ENCODE measurements at regions not wholly inside any gene's neighbourhood (a gene's known extent, or its start where the extent isn't known, plus 50 kb on each side); places are given as distances from the start of the nearest gene placed in this dataset.

DNA sequence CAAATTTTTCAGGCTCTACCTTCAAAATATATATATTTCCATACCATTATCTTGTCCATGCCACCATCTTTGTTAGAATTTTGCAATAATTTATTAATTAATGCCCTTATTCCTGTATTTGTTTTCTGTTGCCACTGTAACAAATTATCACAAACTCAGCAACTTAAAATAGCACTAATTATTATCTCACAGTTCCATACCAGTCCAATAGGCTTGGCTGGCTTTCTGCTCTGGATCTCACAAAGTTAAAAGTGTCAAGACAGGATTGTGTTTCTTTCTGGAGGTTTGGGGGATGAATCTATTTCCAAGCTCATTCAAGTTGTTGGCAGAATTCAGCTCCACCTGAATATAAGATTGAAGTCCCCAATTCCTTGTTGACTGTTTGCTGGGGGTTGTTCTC, 58.6 kb upstream of the SLC38A4 start:
- no peak for DNase-seq

DNA sequence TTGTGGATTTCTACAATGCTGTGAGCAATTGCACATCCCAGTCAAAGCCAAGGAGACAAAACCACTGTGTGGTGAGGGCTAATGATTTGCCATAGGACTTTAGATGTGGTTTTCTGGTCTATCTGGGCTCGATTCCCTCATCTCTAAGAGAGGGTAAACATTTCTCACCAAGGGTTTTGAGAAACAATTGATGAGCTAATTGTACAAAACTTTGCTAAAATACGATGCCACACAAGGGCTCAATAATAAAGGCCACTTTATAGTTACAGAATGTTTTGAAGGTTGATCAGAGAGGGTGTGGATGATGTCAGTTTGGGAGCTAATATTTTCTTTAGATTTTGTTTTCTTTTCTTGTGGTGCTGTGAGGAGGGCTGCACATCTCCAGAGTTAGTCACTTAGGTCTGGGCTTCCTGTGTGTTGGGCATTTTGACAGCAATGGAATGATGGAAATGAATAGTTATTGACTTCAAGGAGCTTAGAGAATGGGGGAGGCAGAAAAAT, 60.8 kb upstream of the SLC38A4 start:
- peak in 1 of 3 donors; percentile 80 for DNase-seq

DNA sequence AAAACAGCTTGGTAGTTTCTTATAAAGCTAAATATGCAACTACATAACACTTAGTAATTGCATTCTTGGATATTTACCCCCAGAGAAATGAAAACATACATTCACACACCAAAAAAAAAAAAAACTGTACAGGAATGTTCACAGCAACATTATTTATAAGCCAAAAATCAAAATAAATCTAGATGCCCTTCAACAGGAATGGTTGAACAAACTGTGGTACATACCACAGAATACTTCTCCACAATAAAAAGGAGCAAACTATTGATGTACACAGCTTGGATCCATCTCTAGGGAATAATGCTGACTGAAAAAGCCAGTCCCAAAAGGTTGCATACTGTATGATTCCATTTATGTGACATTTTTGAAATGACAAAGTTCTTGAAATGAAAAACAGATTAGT, 62.1 kb upstream of the SLC38A4 start:
- no peak for DNase-seq

DNA sequence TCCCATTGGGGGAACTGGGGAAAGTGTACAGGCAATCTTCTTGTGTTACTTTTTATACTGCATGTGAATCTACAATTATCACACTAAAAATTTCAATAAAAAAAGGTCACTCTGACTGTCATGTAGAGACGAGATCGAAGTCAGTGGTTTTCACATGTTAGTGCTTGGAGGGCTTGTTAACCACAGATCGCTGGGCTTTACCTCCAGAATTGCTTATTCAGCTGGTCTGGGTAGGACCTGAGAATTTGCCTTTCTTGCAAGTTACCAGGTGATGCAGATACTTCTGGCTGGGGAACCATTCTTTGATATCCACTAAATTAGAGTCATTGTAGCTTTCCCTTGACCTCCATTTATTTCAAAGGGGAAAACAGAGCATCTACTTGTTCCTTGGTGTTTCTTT, 62.8 kb upstream of the SLC38A4 start:
- DNase-seq, result no peak

DNA sequence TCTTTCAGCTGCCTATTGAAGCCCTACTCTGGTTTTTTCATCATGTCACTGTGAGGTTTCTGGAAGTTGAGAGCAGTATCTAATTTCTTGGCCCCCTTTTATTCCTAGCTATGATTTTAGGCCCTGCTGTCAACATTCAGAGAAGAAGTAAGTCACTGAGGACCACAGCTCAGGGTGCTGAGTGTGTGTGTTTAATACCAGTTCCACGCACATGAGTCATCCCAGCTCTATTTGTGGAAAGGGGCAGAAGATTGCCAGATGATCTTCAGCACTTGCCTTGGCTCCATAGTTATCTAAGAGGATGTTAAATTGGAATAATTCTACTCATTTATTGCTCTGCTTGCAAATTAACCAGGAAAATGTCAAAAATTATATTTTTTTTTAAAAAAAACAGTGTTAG, 65.5 kb upstream of the SLC38A4 start:
- no peak for DNase-seq

DNA sequence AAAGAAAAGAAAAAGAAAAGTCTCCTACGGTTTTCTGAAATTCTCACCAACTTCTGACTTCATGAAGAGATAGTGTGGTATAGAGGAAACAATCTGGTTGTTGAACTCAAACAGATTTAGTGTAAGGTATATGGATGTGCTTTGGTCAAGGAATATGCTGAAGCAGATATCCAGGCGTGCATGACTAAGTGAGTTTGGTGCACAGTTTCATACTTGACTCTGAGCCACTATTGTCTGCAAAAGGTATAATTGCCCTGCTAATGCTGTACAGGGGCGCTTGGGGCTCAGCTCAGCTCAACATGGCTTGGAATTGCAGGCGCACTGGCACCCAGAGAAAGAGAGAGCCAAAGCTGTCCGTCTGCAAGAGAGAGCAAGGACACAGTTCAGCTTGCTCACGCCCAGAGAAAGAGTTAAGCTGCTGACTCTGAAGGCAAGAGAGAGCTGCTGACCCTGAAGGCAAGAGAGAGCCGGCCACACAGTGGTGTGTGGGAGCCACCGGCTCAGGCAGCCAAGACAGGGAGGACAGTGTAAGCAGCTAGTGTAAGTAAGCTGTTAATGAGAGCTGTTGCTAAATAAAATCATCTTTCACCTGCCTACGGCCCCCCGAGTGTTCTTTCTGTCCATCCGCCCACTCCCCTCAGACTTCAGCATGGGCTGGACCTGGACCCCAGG, 66.4 kb upstream of the SLC38A4 start:
- DNase-seq, result peak in 1 of 3 donors; percentile 9

DNA sequence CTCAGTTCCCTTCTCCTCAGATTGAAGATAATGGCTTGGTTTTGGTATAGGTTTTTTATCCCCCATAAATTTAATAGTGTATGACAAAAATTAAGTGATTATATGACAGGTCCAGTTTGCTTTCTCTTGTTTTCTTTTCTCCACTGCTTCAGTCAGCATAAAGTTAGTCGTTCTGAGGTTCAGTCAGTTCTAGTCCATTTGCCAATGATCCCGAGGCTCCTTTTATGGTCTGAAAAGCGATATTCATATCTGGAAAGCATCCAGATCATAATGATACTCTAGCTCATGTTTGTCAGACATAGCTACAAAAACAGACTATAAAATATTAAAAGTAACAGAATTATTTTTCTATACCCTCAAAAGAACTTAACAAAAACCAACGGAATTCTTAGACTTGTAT, 67.1 kb upstream of the SLC38A4 start:
- peak in 1 of 3 donors; percentile 37 for DNase-seq

DNA sequence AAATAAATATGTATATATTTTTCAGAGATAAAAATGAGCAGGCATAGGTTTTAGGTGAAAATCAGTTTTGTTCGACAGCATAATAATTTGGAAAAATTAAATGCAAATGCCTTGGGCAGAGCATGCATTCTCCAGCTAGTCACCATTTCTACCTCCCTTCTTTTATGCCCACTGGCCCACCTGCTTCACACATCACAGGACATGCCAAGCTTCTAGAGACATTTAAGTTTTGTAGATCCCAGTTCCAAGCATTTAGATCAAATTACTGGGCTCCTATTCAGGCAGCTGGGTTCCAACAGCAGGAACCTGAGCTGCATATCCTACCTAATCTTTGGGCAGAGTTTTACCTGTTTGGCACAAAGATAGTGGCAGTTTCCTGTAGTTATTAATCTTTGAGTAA, 67.6 kb upstream of the SLC38A4 start:
- DNase-seq, result no peak

DNA sequence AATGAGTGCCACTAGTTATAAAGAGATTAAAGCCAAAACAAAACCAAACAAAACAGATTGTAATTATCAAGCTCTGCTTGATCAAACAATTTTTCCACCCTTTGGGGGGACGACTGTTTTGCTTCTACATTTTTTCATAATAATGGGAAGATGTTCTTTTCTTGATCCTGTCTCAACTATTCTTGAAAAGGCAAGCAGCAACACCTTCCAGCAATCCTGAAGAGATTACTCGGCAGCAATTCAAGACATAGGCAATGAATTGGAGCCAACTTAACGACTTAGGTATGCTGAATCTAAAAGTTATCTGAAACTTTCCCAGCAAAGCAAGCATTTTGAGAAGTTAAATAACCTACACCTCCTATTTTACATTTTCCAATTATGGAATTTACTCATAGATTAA, 69.9 kb upstream of the SLC38A4 start:
- peak in 1 of 3 donors; percentile 7 for DNase-seq

DNA sequence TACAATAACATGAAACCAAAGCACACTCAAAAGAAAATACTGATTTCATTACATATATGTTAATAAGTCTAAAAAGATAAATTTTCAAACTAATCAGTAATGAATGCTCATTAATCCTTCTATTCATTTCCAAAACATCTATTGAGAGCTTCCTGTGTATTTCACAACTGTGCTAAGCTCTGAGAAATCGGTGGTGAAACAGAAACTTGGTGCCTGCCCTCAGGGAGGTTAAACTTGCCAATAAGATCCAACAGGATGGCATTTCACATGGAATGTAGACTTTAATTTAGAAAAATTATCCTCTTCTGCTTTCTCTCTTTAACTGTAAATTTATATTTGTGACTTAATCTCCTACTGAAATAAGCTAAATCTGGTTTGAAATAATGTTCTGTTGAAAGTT, 70.9 kb upstream of the SLC38A4 start:
- DNase-seq, result no peak

DNA sequence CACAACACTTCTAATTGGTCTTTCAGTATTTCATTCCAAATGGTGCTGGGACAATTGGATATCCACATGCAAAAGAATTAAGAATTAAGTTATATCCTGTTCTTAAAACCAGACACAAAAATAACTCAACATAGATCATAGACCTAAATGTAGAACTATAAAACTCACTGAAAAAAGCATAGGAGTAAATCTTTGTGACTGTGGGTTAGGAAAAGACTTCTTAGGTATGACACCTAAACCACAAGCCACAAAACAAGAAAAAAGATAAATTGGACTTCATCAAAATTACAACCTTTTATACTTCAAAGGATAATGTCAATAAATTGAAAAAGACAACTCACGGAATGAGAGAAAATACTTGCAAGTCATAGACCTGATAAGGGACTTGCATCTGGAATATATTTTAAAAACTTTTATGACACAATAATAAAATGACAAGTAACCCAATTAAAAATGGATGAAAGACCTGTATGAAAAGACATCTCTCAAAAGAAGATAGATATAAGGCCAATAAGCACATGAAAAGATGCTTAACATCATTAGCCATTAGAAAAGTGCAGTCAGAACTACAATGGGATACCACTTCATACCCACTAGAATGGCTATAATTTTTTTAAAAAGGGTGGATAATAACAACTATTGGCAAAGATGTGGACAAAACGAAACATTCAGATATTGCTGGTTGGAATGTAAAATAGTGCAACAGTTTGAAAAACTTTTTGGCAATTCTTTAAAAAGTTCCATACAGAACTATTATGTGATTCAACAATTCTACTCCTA, 72.5 kb upstream of the SLC38A4 start:
- no peak for DNase-seq

DNA sequence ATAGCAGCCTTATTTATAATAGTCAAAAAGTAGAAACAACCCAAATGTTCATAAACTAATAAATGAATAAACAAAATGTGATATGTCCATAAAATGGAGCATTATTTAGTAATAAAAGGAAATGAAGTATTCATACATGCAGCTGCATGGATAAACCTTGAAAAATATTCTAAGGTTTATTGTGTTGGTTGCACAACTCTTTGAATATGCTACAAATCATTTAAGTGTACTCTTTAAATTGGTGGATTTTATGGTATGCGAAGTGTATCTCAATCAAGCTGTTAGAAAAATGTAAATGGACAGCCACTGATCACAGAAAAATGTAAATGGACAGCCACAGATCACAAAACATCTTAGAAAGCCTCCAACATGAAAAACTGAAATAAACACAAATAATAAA, 73.2 kb upstream of the SLC38A4 start:
- DNase-seq, result no peak

DNA sequence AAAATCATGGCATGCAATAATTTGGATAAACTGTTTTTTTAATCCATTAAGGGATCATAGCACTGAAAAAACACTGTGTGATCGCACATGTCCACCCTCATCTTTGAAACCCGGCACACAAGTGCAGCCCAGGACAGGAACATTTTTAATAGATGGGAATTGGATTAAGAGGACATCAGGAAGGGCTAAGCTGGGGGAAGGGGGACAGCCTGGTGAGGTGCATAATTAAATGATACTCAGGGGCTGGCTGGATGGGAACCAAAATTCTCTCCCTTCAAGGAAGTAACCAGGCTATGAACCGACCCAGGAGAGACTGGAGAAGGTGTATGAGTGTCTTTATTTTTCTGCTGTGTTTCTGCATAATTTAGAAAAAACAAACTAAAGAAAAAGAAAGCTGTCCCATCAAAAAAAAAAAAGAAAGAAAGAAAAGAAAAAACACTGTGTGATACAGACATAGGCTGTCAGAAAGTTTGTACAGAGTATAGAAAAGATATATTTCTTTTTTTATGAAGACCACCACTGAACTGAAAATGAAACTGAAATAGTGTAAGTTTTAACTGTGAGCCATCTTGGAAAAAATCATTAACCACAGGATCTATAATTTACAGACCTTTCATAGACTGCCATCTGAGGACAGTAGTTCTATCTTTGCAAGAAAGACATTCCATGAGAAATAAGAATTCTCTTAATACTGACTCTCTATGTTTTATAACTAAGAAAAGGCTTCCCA, 75.1 kb upstream of the SLC38A4 start:
- no peak for DNase-seq

DNA sequence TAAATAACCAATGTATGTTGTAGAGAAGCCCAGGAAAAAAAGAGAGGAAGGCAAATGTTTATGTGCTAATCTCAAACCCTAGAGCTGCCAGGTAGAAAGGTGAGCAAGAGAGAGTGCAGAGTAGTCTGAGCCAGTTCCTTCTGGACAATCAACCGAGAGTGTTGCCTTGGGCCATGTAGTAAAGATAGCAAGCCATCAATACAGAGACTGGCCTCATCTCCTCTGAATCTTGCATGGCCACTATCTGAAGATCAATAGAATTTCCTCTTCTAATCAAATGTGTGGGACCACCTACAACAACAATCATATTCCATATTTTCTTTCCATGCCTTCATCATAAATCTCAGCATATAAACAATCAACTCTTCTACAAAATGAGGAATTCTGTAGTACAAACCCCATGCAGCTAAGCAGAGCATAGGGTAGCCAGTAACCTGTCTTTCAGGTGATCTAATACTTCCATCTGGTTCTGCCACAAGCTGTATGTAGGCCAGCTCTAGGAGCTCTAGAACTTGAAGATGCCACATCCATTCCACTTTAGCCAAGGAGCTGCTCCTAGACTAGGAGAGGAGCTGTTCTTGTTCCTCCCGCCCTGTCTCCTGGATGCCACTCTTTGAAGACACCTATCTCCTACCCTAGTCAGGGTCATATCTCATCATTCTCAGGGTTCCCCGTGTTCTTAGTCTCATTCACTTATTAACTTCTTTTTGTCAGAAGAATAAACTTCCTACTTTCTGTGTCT, 75.8 kb upstream of the SLC38A4 start:
- DNase-seq, result no peak

DNA sequence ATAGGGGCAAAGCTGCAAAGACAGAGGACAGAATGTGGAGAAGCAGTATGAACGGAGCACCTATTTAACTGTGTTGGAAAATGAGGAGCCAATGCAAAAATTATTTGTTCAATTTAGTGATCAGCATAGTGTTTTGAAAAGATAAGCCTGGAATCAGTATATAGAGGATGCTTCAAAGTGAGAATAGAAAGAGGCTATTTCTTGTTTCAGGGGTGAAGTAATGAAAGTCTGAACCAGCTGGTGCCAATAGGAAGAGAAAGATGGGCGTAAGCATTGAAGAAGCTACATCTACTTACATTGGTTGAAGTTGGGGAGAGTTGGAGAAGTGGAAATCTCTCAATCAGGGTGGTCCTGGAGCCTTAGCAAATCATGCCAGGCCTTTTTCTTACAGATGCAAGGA, 77.3 kb upstream of the SLC38A4 start:
- no peak for DNase-seq

DNA sequence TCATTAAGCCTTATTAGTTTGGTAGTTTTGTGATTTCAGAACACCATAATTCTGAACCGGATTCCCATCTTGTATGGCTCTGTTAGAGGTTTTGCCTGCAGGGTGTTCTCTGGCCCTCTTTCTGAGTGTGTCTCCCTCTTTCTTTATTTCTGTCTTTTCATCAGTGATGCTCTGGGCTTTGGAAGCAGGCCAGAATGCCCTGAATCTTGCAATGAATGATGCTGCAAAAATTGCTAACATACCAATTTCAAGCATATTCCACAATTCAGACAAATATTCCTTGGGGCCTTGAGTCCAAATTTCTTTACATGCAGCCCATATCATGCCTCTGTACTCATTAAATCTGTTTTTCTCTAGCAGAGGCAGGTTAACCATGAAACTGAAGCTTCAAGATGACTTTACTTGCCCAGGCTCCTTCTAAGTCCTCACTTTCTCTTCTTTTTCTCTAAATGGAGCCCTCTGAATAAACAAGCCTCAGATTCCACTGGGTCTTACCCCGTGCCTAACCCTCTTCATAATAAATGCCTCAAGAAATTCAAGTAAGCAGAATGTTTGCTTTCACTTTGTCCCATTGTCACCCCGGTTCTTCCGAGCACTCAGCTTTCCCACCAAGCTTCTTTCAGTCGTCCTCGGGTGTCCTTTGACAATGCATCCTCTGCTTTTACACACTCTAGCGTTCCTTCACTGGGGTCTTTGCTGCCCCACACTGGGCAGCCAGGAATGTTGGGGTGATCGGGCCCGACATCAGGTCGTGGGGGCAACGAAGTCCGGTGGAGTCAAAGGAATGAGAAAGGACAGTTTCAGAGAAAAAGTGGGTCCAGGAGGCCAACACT, 78.8 kb upstream of the SLC38A4 start:
- DNase-seq, result no peak

DNA sequence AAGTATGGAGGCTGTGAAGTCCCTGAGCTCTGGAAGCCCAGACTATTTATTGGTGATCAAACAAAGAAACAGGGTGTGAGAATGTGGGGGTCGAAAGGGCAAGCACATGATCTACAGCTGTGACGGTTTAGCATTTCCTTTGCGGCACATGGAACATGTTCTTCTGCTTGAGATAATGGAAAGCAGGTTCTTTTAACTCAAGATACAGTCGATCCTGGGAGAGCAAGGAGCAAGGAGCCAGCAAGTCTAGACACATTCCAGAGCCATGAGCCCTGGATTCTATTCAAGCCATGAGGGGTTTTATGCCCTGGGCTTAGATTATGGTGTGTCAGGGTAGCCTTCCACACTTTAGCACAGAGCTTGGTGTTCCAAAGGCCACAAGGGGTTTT, 79.4 kb upstream of the SLC38A4 start:
- peak in 2 of 3 donors; percentile 14 to 82 for DNase-seq

DNA sequence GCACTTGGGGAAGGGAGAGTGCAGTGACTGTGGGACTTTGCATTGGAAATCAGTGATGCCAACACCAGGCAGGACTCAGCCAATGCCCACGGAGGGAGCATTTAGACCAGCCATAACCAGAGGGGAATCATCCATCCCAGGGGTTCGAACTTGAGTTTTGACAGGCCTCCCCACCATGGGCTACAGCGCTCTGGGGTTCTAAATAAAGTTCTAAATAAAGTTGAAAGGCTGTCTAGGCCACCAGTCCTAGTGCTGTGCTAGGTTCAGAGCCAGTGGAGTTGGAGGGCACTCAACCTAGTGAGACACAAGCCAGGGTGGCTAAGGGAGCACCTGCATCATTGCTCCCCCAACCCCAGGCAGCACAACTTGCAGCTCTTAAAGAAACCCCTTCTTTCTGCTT, 82.0 kb upstream of the SLC38A4 start:
- DNase-seq, result no peak

DNA sequence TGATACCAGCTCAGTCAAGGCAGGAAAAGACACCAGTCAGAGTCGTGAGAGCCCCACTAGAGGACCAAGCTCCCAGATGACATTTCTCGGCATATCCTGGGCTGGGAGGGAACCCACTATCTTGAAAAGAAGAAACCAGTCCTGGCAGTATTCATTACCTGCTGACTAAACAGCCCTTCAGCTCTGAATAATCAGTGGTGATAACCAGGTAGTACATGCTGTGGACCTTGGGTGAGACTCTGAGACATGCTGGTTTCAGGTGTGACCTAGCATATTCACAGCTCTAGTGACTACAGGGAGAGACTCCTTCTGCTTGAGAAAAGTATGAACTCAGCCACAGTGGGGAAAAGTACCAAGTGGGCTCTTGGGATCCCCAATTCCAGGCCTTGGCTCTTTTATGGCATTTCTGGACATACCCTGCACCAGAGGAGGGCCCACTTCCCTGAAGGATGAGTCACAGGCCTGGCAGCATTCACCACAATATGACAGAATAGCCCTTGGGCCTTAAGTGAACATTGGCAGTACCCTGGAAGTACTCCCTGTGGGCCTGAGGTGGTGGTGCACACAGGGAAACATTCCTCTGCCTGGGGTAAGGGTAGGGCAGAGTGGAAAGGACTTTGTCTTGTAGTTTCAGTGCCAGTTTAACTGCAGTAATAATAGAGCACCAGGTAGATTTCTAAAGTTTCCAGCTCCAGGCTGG, 82.6 kb upstream of the SLC38A4 start:
- DNase-seq, result no peak

DNA sequence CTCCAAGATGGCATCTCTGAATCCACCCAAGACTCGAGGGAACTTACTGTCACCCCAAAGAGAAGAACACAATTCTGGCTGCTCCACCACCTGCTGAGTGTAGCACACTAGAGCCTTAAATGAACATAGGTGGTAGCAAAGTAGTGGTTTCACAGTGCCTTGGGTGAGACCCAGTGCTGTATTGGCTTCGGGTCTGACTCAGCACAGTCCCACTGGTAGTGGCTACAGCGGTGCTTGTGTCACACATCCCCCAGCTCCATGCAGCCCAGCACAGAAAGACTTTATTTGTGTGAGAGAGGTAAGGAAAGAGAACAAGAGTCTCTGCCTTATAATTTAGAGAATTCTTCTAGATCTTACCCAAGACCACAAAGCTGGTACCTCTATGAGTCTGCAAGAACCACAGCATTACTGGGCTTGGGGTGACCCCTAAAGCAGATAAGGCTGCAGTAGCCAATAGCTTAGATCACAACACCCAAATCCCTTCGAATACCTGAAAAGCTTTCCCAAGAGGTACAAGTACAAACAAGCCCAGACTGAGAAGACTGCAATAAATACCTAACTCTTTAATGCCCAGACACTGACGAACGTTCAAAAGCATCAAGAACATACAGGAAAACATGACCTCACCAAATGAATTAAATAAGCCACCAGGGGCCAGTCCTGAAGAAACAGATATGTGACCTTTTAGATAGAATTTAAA, 83.3 kb upstream of the SLC38A4 start:
- DNase-seq, result no peak
